IMR-90 (cell line): ENCODE measurements at regions not wholly inside any gene's neighbourhood (a gene's known extent, or its start where the extent isn't known, plus 50 kb on each side); places are given as distances from the start of the nearest gene placed in this dataset.
"Not testable (repeated sequence)": the region's sequence is repeated elsewhere in the genome, so short reads cannot be mapped to it uniquely, and the experiment has no call there.

Source experiments
- ATAC-seq: fragments of 200-7000 bp; cut with Tn5 transposase; 2 replicates; pipeline ENCODE4 v1.9.1; 2020; ENCODE audit warnings: low read depth, mild to moderate bottlenecking, moderate library complexity
- BruUV-seq: library from RNA; stranded (reverse); fragments of 400-500 nt; replicated peaks from 2 replicates; lab custom pipeline; 2021; lab: Mats Ljungman, UMichigan
- CTCF ChIA-PET: fragments of 300-600 bp; formaldehyde crosslinking; extraction: SDS; loops from one replicate; lab custom pipeline; 2021; ENCODE audit warnings: antibody characterized with exemption; lab: Yijun Ruan, JAX
- POLR2A ChIA-PET: fragments of 300-600 bp; sonication (Branson Sonifier 250); formaldehyde crosslinking; loops from one replicate; lab custom pipeline; 2022; ENCODE audit warnings: antibody characterized with exemption; ENCODE audit not compliant: unreplicated experiment; lab: Charles Lee
- DNase-seq: peaks from one replicate; pipeline ENCODE4 v3.0.0; 2013
- H2AFZ ChIP-seq: replicated peaks from 2 replicates; pipeline ENCODE3; 2013; ENCODE audit warnings: low read length, mild to moderate bottlenecking; ENCODE audit not compliant: poor library complexity
- H2AK5ac ChIP-seq: 2 replicates; pipeline ENCODE4 v1.6.1; 2013; ENCODE audit warnings: low read depth, low read length, inconsistent platforms
- H2AK9ac ChIP-seq: replicated peaks from 2 replicates; pipeline ENCODE3; 2013; ENCODE audit warnings: mild to moderate bottlenecking, low read depth, low read length, moderate library complexity; ENCODE audit not compliant: poor library complexity
- H2BK120ac ChIP-seq: 2 replicates; pipeline ENCODE4 v1.6.1; 2013; ENCODE audit warnings: low read depth, low read length, inconsistent platforms
- H2BK15ac ChIP-seq: 3 replicates; pipeline ENCODE4 v1.6.1; 2013; ENCODE audit warnings: low read depth, low read length, inconsistent platforms
- H2BK20ac ChIP-seq: 2 replicates; pipeline ENCODE4 v1.6.1; 2013; ENCODE audit warnings: low read depth, mild to moderate bottlenecking, inconsistent platforms, low read length, moderate library complexity
- H2BK5ac ChIP-seq: 2 replicates; pipeline ENCODE4 v1.6.1; 2013; ENCODE audit warnings: mild to moderate bottlenecking, low read depth, low read length, inconsistent platforms; ENCODE audit not compliant: poor library complexity, severe bottlenecking
- H3K14ac ChIP-seq: replicated peaks from 2 replicates; pipeline ENCODE4 v1.6.1; 2013; ENCODE audit warnings: low read depth, low read length, inconsistent platforms
- H3K18ac ChIP-seq: 2 replicates; pipeline ENCODE4 v1.6.1; 2013; ENCODE audit warnings: low read depth, low read length, control low read depth
- H3K23ac ChIP-seq: 2 replicates; pipeline ENCODE4 v1.6.1; 2013; ENCODE audit warnings: low read depth, low read length, inconsistent platforms
- H3K27ac ChIP-seq: 2 replicates; pipeline ENCODE4 v1.5.1; 2013; ENCODE audit warnings: mild to moderate bottlenecking, control low read depth, low read length; ENCODE audit not compliant: insufficient read depth
- H3K27me3 ChIP-seq: 2 replicates; pipeline ENCODE4 v1.6.1; 2013; ENCODE audit warnings: low read length; ENCODE audit not compliant: control insufficient read depth, insufficient read depth
- H3K36me3 ChIP-seq: 2 replicates; pipeline ENCODE4 v1.6.1; 2013; ENCODE audit warnings: low read length, mixed read lengths; ENCODE audit not compliant: control insufficient read depth, insufficient read depth
- H3K4ac ChIP-seq: 2 replicates; pipeline ENCODE4 v1.6.1; 2013; ENCODE audit warnings: low read depth, low read length, inconsistent platforms
- H3K4me1 ChIP-seq: 2 replicates; pipeline ENCODE4 v1.6.1; 2013; ENCODE audit warnings: low read length, mixed read lengths; ENCODE audit not compliant: control insufficient read depth, insufficient read depth
- H3K4me2 ChIP-seq: 2 replicates; pipeline ENCODE4 v1.6.1; 2013; ENCODE audit warnings: low read depth, mild to moderate bottlenecking, control low read depth, low read length, moderate library complexity
- H3K4me3 ChIP-seq: 2 replicates; pipeline ENCODE4 v1.5.1; 2013; ENCODE audit warnings: low read depth, mild to moderate bottlenecking, control low read depth, low read length, moderate library complexity; ENCODE audit not compliant: insufficient read depth
- H3K56ac ChIP-seq: 2 replicates; pipeline ENCODE4 v1.6.1; 2013; ENCODE audit warnings: low read length, inconsistent platforms; ENCODE audit not compliant: insufficient read depth; ENCODE audit errors: extremely low read depth
- H3K79me1 ChIP-seq, 2 experiments: 2 replicates each; pipeline ENCODE4 v1.6.1; 2013; ENCODE audit warnings: low read length in 2 of 2, inconsistent platforms in 1 of 2, low read depth in 1 of 2
- H3K9ac ChIP-seq: 2 replicates; pipeline ENCODE4 v1.6.1; 2013; ENCODE audit warnings: low read depth, low read length, control low read depth
- H3K9me1 ChIP-seq: 2 replicates; pipeline ENCODE4 v1.6.1; 2013; ENCODE audit warnings: low read length, inconsistent platforms; ENCODE audit not compliant: insufficient read depth
- H3K9me3 ChIP-seq: 2 replicates; pipeline ENCODE4 v1.6.1; 2013; ENCODE audit warnings: low read length; ENCODE audit not compliant: control insufficient read depth, insufficient read depth
- H4K20me1 ChIP-seq: 2 replicates; pipeline ENCODE4 v1.6.1; 2013; ENCODE audit warnings: low read length, inconsistent platforms; ENCODE audit not compliant: insufficient read depth
- H4K5ac ChIP-seq: 2 replicates; pipeline ENCODE4 v1.6.1; 2013; ENCODE audit warnings: mild to moderate bottlenecking, low read depth, low read length, control low read depth
- H4K8ac ChIP-seq, 2 experiments: 2 replicates each; pipeline ENCODE4 v1.6.1; 2013; ENCODE audit warnings: low read depth in 2 of 2, low read length in 2 of 2, control low read depth in 1 of 2, inconsistent platforms in 1 of 2
- H4K91ac ChIP-seq: 2 replicates; pipeline ENCODE4 v1.6.1; 2013; ENCODE audit warnings: low read depth, low read length, inconsistent platforms; ENCODE audit not compliant: insufficient read depth
- WGBS, 2 experiments: methylation state at CpG; one replicate each; pipeline versions ENCODE4 v1.1.5 to v1.1.7; 2013; ENCODE audit warnings: missing lambda C conversion rate in 2 of 2; ENCODE audit not compliant: insufficient read length in 1 of 2; ENCODE audit errors: extremely low coverage in 2 of 2; 5-methylcytosine and 5-hydroxymethylcytosine counted together
- dilution Hi-C: fragments of 300-500 bp; cut with HindIII; formaldehyde crosslinking; loops from one replicate; pipeline ENCODE4 v1.14.3; 2018; ENCODE audit warnings: low sequenced_read_pairs; ENCODE audit not compliant: unreplicated experiment
- in situ Hi-C: fragments of 300-500 bp; cut with MboI; formaldehyde crosslinking; loops from 3 replicates; pipeline ENCODE4 v1.14.3; 2019; ENCODE audit warnings: low sequenced_read_pairs, inconsistent platforms, mixed read lengths
- intact Hi-C: fragments of 100-400 bp; cut with micrococcal nuclease; formaldehyde crosslinking; loops from 2 replicates; pipeline ENCODE4 v1.10.0; 2022

DNA sequence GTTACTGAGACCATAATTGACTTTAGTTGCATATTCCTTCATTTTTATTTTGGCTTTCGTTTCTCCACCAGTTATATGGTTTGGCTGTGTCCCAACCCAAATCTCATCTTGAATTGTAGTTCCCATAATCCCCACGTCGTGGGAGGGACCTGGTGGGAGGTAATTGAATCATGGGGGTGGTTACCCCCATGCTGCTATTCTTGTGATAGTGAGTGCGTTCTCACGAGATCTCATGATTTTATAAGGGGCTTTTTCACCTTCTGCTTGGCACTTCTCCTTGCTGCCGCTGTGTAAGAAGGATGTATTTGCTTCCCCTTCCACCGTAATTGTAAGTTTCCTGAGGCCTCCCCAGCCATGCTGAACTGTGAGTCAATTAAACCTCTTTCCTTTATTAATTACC lies 70.0 kb downstream of the LUZP4 start:
- H4K91ac ChIP-seq, H2BK5ac ChIP-seq, H2AK5ac ChIP-seq, H3K27ac ChIP-seq, H4K20me1 ChIP-seq, H3K4me1 ChIP-seq, H3K27me3 ChIP-seq, ATAC-seq, H3K9ac ChIP-seq, intact Hi-C loops, H2AK9ac ChIP-seq, H3K79me1 ChIP-seq, H3K4me2 ChIP-seq, dilution Hi-C loops, H3K4ac ChIP-seq, H3K18ac ChIP-seq, H3K23ac ChIP-seq, H2AFZ ChIP-seq, H3K9me3 ChIP-seq, H2BK15ac ChIP-seq, in situ Hi-C loops, H2BK20ac ChIP-seq, H3K4me3 ChIP-seq, H3K14ac ChIP-seq, H3K9me1 ChIP-seq, H3K36me3 ChIP-seq, DNase-seq, BruUV-seq, CTCF ChIA-PET, H2BK120ac ChIP-seq, H4K5ac ChIP-seq, H4K8ac ChIP-seq, POLR2A ChIA-PET, H3K56ac ChIP-seq: not testable (repeated sequence)
- WGBS, 2 experiments, result 80% methylated on average over 2 of the region's 7 CpGs; no CpG with 5 or more reads in 1 of the 2 experiments
